Subcutaneous abdominal adipose tissue (tissue), 5 donors: ENCODE measurements at regions not wholly inside any gene's neighbourhood (a gene's known extent, or its start where the extent isn't known, plus 50 kb on each side); places are given as distances from the start of the nearest gene placed in this dataset.
"Not testable (repeated sequence)": the region's sequence is repeated elsewhere in the genome, so short reads cannot be mapped to it uniquely, and the experiment has no call there.

Experiments
- H3K27ac ChIP-seq: one replicate; pipeline ENCODE4 v1.7.0; 2013; ENCODE audit warnings: low read depth, mild to moderate bottlenecking, inconsistent platforms, low read length, moderate library complexity
- H3K27me3 ChIP-seq, 5 donors: one replicate each; pipeline ENCODE4 v1.7.0; 2013; ENCODE audit warnings: low read length in 5 of 5, inconsistent platforms in 1 of 5; ENCODE audit not compliant: control insufficient read depth in 5 of 5, insufficient read depth in 4 of 5
- H3K36me3 ChIP-seq, 5 donors: one replicate each; pipeline ENCODE4 v1.7.0; 2013; ENCODE audit warnings: low read length in 5 of 5; ENCODE audit not compliant: control insufficient read depth in 5 of 5, insufficient read depth in 5 of 5
- H3K4me1 ChIP-seq, 5 donors: one replicate each; pipeline ENCODE4 v1.7.0; 2013; ENCODE audit warnings: low read length in 5 of 5, mild to moderate bottlenecking in 3 of 5, moderate library complexity in 1 of 5; ENCODE audit not compliant: control insufficient read depth in 5 of 5, insufficient read depth in 5 of 5
- H3K4me3 ChIP-seq, 5 donors: one replicate each; pipeline ENCODE4 v1.7.0; 2013; ENCODE audit warnings: low read length in 5 of 5, low read depth in 1 of 5
- H3K9ac ChIP-seq, 5 donors: one replicate each; pipeline ENCODE4 v1.7.0; 2013; ENCODE audit warnings: low read length in 5 of 5, mild to moderate bottlenecking in 4 of 5, moderate library complexity in 3 of 5
- H3K9me3 ChIP-seq, 5 donors: one replicate each; pipeline ENCODE4 v1.7.0; 2013; ENCODE audit warnings: low read length in 5 of 5; ENCODE audit not compliant: control insufficient read depth in 5 of 5
- donor health status: healthy.
- donor health status: healthy.
- donor health status: healthy.
- donor health status: healthy.
- donor health status: healthy.

DNA sequence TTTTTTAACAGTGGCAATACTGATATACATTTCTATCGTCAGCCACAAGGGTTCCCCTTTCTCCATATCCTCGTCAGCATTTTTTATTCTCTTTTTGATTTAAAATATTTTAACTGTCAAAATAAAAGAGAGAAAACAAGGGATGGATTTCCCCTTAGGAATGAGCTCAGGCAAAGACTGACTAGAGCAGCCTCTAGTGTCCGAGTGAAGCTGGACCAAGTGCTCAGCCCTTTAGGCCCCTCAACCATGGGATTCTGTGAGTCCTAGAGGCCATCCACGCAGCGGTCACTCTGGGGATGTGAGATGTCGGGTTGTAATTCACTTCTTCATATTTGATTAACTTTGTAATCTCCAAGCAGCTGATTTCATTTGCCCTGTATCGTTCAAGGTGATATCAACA is 137.4 kb upstream of the RNF32 start:
- Histone ChIP-seq H3K4me3 (no peak overlapping the region), H3K9me3 (no peaks in the 10 kb centered on the region), H3K27me3 (no peaks in the 10 kb centered on the region), H3K27ac (no peak overlapping the region), H3K4me1 (no peaks in the 10 kb centered on the region), H3K36me3 (no peaks in the 10 kb centered on the region), H3K9ac (no peak overlapping the region)

DNA sequence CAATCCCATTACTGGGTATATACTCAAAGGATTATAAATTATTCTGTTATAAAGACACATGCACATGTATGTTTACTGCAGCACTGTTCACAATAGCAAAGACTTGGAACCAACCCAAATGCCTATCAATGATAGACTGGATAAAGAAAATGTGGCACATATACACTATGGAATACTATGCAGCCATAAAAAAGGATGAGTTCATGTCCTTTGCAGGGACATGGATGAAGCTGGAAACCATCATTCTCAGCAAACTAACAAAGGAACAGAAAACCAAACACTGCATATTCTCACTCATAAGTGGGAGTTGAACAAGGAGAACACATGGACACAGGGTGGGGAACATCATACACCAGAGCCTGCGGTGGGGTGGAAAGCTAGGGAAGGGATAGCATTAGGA is 138.8 kb upstream of the RNF32 start:
- not testable (repeated sequence) for H3K4me1 ChIP-seq, H3K36me3 ChIP-seq, H3K27me3 ChIP-seq, H3K9me3 ChIP-seq, H3K27ac ChIP-seq, H3K4me3 ChIP-seq, H3K9ac ChIP-seq

DNA sequence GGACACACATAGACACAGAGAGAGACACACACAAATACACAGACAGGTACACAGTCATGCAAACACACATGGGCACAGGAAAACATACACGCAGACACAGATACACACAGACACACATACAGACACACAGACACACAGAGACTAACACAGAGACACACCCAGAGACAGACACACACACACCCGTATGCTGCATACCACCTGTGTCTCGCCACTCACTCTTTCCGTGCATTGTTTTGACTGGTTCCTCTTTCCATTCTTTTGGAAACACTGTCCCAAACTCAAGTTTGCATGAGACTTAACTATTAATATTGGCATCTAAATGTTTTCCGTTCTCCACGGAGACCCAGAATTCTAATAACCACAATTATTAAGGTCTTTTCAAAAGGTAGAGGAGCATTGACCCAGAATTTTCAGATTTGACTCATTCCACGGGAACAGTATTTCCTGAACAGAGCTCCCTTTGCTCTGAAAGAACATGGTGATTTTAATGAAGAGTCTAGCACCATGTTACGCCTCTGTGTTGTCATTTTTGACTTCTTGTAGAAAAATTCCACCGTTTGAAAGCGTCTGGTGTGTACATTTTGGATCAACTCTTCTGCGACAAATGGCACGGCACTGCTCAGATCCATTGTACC is 141.2 kb upstream of the RNF32 start:
- Histone ChIP-seq H3K4me3 (no peak overlapping the region), H3K36me3 (no peaks in the 10 kb centered on the region), H3K27me3 (no peaks in the 10 kb centered on the region), H3K9me3 (no peaks in the 10 kb centered on the region), H3K9ac (no peak overlapping the region), H3K27ac (no peak overlapping the region), H3K4me1 (no peaks in the 10 kb centered on the region)

DNA sequence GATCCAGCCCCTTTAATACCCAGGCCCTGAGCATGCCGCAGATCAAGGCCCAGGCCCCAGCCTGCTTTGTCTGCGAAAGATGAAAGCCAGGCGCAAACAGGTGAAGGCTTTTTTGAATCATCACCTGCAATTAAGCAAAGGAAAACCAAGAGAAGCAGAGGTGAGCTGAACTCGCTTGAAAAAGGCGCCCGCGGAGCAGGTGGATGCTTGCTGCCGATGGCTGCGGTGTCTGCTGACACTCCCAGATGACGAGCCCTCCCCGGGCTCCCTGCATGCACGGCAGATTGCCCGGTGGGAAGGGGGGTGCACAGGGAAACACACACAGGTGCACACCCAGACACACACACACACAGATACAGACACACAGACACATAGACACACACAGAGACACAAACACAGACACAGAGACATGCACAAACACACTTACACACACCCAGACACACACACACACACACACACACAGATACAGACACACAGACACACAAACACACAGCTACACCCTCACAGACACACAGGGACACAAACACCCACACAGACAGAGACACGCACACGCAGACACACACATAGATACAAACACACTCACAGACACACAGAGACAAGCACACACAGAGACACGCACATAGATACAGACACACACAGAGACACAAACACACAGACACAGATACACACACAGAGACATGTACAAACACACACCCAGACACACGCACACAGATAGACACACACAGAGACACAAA is 142.6 kb upstream of the RNF32 start:
- Histone ChIP-seq H3K27me3 (no peaks in the 10 kb centered on the region), H3K27ac (no peak overlapping the region), H3K4me1 (no peaks in the 10 kb centered on the region), H3K36me3 (no peaks in the 10 kb centered on the region), H3K9me3 (no peaks in the 10 kb centered on the region), H3K4me3 (no peak overlapping the region), H3K9ac (no peak overlapping the region)

DNA sequence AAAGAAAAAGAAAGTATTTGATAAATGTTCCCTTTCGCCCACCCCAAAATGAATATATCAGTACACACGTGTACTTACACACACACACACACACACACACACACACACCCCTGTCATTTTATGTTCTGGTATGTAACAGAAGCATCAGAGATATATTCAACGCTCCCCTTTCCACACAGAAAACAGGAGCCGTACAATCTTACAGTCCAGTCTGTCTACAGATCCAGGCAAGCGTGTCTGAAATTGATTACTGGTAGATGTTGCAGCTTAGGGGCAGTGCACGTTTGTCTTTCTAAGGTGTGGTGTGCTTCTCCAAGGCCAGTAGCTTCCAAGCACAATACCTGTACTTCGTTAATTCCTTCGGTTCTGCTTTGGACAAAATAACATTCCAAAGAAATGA is 143.7 kb upstream of the RNF32 start:
- H3K27ac ChIP-seq: no peak overlapping the region
- no peaks in the 10 kb centered on the region for H3K27me3 ChIP-seq
- H3K36me3 ChIP-seq: no peaks in the 10 kb centered on the region
- no peaks in the 10 kb centered on the region for H3K9me3 ChIP-seq
- no peaks in the 10 kb centered on the region for H3K4me1 ChIP-seq
- H3K4me3 ChIP-seq: no peak overlapping the region
- no peak overlapping the region for H3K9ac ChIP-seq

DNA sequence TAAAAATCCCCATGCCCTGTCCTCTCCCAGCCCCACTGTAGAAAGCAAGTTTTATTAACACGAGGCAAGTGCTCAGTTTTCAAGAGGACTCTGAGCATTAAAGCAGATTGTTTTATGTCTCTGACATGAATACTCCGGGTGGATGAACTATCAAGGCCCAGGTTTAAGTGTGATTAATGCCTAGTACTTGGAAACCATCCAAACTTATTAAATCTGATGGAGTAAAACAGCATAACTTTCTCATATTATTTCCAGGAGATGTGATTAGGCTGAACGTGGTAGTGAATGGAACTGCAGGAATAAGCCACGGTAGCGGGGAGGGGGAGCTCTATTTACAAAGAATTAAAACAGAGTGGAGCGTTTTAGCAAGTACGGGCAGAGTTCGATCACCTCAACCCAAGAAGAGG is 144.2 kb upstream of the RNF32 start:
- no peaks in the 10 kb centered on the region for H3K9me3 ChIP-seq
- H3K27me3 ChIP-seq: no peaks in the 10 kb centered on the region
- no peak overlapping the region for H3K27ac ChIP-seq
- H3K4me1 ChIP-seq: no peaks in the 10 kb centered on the region
- no peak overlapping the region for H3K9ac ChIP-seq
- no peaks in the 10 kb centered on the region for H3K36me3 ChIP-seq
- H3K4me3 ChIP-seq: no peak overlapping the region

DNA sequence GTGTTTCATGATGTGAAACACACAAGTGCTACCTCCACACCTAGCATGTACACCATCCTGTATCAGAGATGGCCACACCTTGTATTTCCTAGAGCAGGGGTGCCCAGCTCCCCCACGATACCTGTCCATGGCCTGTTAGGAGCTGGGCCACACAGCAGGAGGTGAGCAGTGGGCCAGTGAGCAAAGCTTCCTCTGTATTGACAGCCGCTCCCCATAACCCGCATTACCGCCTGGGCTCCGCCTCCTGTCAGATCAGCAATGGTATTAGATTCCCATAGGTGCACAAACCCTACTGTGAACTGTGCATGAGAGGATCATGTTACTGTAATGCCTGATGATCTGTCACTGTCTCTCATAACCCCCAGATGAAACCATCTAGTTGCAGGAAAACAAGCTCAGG is 145.6 kb upstream of the RNF32 start:
- H3K9ac ChIP-seq: no peak overlapping the region
- H3K27me3 ChIP-seq: no peaks in the 10 kb centered on the region
- no peak overlapping the region for H3K4me3 ChIP-seq
- H3K27ac ChIP-seq: no peak overlapping the region
- no peaks in the 10 kb centered on the region for H3K36me3 ChIP-seq
- H3K9me3 ChIP-seq: no peaks in the 10 kb centered on the region
- H3K4me1 ChIP-seq: no peaks in the 10 kb centered on the region

DNA sequence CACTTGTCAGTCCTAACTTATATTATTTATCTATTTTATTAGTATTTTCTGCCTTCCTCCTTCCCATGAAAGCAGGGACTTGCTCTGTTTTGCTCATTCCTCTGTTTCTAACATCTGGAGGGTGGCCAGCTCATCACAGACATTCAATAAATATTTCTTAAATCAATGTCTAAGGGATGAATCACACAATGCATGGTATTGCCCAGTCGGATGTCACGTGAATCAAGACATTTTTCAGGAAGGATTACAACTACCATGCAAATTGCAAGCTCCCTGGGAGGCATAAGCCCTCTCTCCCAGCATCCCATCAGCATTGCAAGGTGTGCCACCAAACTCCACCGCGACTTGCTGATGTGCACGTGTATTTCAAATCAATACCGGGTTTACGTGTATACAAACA is 146.6 kb upstream of the RNF32 start:
- Histone ChIP-seq H3K27ac (no peak overlapping the region), H3K4me3 (no peak overlapping the region), H3K36me3 (no peaks in the 10 kb centered on the region), H3K9ac (no peak overlapping the region), H3K4me1 (no peaks in the 10 kb centered on the region), H3K9me3 (no peaks in the 10 kb centered on the region), H3K27me3 (no peaks in the 10 kb centered on the region)

DNA sequence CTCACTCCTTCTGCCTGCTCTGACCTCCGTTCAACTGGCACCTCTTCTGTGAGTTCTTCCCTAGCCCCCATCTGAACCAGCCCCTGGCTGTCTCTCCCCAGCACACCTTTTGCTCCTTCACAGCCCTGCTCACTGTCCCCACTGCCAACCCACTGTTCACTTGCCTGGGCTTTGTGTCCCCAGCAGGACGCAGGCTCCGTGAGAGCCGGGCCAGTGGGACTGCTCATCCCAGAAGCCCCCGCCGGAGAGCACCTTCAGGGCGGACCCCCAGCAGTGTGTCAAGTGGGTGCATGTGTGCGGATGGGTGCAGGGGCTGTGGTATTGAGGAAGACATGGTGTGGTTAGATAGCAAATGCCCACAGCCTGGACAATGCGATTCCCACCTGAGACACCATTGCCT is 148.4 kb upstream of the RNF32 start:
- no peaks in the 10 kb centered on the region for H3K9me3 ChIP-seq
- no peaks in the 10 kb centered on the region for H3K27me3 ChIP-seq
- H3K4me1 ChIP-seq: no peaks in the 10 kb centered on the region
- H3K27ac ChIP-seq: no peak overlapping the region
- no peak overlapping the region for H3K4me3 ChIP-seq
- H3K9ac ChIP-seq: no peak overlapping the region
- no peaks in the 10 kb centered on the region for H3K36me3 ChIP-seq

DNA sequence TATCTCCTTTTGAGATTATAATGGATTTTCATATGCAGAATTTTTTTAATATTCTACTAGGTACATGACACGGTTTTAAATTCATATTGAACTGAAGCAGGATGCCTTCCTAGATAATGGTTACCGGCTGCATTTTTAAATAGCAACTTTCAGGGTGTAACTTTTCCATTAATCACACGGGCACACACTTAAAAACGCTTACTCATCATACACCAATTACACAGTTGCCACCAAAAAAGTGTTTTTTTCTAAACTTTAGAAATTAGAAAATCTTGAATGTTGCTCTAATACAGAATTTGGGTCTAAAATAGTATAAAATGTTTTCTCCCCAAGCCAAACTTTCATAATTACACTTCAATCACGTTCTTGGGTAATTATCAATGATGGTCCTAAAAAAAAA is 149.1 kb upstream of the RNF32 start:
- H3K36me3 ChIP-seq: no peaks in the 10 kb centered on the region
- H3K27me3 ChIP-seq: no peaks in the 10 kb centered on the region
- no peaks in the 10 kb centered on the region for H3K4me1 ChIP-seq
- no peak overlapping the region for H3K9ac ChIP-seq
- no peaks in the 10 kb centered on the region for H3K9me3 ChIP-seq
- H3K27ac ChIP-seq: no peak overlapping the region
- no peak overlapping the region for H3K4me3 ChIP-seq
